GM21786 (cell line): ENCODE measurements at regions not wholly inside any gene's neighbourhood (a gene's known extent, or its start where the extent isn't known, plus 50 kb on each side); places are given as distances from the start of the nearest gene placed in this dataset.
A peak's percentile ranks its signal among the peaks of the same experiment; 100 is the strongest.
"Not testable (repeated sequence)": the region's sequence is repeated elsewhere in the genome, so short reads cannot be mapped to it uniquely, and the experiment has no call there.

ENCODE experiments used
- ATAC-seq: cut with Tn5 transposase; IDR thresholded peaks from one replicate; pipeline ENCODE4 v1.9.1; 2021; ENCODE audit not compliant: unreplicated experiment

- ATAC-seq = no peak
Observed at GRCh38 chr22:47919893-47920292, 1157.4 kb downstream of the TBC1D22A start.

- no peak for ATAC-seq
Observed at GRCh38 chr22:47919001-47919441, 1156.6 kb downstream of the TBC1D22A start.

- ATAC-seq = peak; percentile 80
Observed at GRCh38 chr22:47918276-47918921, 1155.9 kb downstream of the TBC1D22A start.

GRCh38 chr22:47914481-47915097, 1152.1 kb downstream of the TBC1D22A start:
- ATAC-seq = no peak

GRCh38 chr22:47902646-47903180, 1140.3 kb downstream of the TBC1D22A start:
- no peak for ATAC-seq

GRCh38 chr22:47901911-47902310, 1139.5 kb downstream of the TBC1D22A start:
- ATAC-seq = no peak

GRCh38 chr22:47899894-47900293, 1137.4 kb downstream of the TBC1D22A start:
- ATAC-seq = no peak

GRCh38 chr22:47898946-47899345, 1136.5 kb downstream of the TBC1D22A start:
- ATAC-seq = no peak

GRCh38 chr22:47891609-47892008, 1129.2 kb downstream of the TBC1D22A start:
- no peak for ATAC-seq

GRCh38 chr22:47888817-47889216, 1126.4 kb downstream of the TBC1D22A start:
- no peak for ATAC-seq

- no peak for ATAC-seq
Observed at GRCh38 chr22:47884775-47885174, 1122.3 kb downstream of the TBC1D22A start.

GRCh38 chr22:47884200-47884599, 1121.8 kb downstream of the TBC1D22A start:
- ATAC-seq = no peak

- no peak for ATAC-seq
Observed at GRCh38 chr22:47883757-47884156, 1121.3 kb downstream of the TBC1D22A start.

GRCh38 chr22:47879346-47879745, 1116.9 kb downstream of the TBC1D22A start:
- no peak for ATAC-seq

- ATAC-seq = no peak
Observed at GRCh38 chr22:47878460-47878859, 1116.0 kb downstream of the TBC1D22A start.

- ATAC-seq = no peak
Observed at GRCh38 chr22:47872761-47873535, 1110.5 kb downstream of the TBC1D22A start.

GRCh38 chr22:47865626-47866025, 1103.2 kb downstream of the TBC1D22A start:
- ATAC-seq = no peak

GRCh38 chr22:47862394-47862793, 1099.9 kb downstream of the TBC1D22A start:
- ATAC-seq = no peak

GRCh38 chr22:47860907-47861306, 1098.5 kb downstream of the TBC1D22A start:
- ATAC-seq = not testable (repeated sequence)

GRCh38 chr22:47859881-47860525, 1097.6 kb downstream of the TBC1D22A start:
- no peak for ATAC-seq

- no peak for ATAC-seq
Observed at GRCh38 chr22:47858773-47859306, 1096.4 kb downstream of the TBC1D22A start.
